ENCODE measurements at regions not wholly inside any gene's neighbourhood (a gene's known extent, or its start where the extent isn't known, plus 50 kb on each side); places are given as distances from the start of the nearest gene placed in this dataset.
"Not testable (repeated sequence)": the region's sequence is repeated elsewhere in the genome, so short reads cannot be mapped to it uniquely, and the experiment has no call there.

DNA sequence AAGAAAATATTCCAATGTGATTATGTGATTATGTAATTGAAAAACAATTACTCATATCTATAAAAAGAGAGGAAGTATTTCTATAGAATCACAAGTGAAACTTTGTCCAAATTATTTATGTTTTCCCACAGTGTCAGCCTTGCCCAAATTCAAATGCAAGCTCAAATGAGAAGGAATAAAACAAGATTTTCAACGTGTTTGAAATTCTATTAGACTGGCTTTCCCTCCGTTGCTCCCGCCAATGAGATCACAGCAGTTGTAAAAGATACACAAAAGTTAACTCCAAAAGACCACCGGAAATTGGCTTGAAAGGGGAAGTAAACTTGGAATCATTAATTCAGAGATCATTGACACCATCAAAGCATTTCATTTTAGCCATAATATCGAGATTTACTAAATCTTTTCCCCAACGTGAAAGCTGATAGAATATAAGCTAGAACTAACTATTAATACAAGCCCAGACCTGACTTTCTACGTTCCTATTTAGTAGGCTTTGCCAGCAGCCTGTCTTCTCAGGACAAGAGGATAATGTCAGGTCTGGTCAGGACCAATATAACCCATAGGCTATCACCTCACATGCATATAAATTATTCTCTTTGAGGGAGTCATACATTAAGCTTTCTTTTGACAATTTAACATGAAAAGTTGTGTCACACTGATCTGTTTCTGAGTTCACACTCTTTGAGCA lies 222.6 kb upstream of the CHAC2 start:
- no peak for DNase-seq (ENCODE audit: extremely low read depth in 1 of 11, low read depth in 9 of 11, low spot score in 4 of 11)

DNA sequence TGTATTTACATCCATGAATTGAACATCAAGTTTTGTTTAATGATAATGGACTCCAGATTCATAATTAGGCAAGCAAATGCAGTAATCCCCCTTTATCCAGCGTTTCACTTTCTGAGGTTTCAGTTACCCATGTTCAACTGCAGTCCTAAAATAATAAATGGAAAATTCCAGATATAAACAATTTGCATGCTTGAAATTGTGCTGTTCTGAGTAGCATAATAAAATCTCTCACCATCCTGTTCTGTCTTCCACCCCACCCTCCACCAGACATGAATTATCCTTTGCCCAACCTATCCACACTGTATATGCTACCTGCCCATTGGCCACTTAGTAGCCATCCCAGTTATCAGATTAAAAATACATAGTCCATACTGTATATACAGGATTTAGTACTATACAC lies 224.5 kb upstream of the CHAC2 start:
- DNase-seq (ENCODE audit: extremely low read depth in 1 of 11, low read depth in 9 of 11, low spot score in 4 of 11) = no peak

DNA sequence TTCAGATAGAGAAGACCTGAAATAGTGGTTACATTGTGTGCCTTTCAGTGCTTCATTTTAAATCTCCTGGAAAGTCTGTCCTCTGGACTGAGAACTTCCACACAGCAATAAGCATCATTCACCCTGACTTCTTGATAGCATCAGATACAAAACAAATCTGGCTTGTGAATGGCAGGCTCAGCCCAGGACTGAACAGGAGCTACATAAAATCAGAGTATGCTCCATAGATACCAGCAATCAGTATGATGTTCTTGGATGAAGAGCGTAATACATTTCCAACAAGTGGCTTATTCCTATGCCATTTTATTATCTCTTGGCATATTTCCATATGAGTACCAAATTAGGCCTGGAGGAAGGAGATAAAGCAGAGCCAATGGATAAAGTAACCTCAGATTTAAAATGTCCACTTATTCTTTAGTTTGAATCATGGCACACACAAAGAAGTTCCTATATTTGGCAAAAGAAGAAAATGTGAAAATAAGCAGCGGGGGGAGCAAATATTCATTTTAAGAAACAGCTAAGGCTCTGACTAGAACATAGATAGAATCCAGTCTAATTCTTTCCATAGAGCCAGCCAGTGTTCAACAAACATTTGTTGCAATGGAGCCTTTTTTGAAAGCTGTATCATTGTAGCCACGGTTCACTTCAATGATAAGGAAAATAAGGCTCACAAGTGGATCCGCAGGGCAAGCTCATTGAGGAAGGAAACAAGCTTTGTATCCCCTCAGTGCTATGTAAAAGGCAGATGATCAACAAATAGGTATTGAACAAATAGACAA lies 230.8 kb upstream of the CHAC2 start:
- no peak for DNase-seq (ENCODE audit: extremely low read depth in 1 of 11, low read depth in 9 of 11, low spot score in 4 of 11)

DNA sequence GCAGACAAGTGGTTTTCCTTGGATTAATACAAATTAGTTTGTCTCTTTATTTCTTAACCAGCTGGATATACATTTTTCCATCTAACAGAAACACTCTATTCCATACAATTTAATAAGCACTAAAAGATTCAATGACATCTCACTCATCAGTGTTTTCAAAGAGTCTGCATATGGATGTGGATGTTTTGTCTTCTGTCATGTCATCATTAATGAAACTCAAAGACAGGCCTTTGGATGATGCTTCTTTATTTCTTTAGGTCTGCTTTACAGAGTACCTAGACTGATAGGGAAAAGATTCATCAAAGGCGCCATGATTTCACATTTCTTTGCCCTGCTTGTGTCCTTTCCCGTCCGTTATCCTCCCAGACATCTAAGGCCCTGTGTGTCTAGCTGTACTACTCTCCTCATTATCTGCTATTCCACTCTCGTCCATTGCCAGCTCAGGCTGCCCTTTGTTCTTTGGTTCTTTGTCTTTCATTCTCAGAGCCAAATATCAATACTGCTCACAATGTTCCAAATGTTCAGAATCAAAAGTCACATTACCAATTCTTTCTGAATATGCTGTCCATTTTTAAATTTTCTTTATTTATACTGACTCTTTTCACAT lies 232.3 kb upstream of the CHAC2 start:
- no peak for DNase-seq (ENCODE audit: extremely low read depth in 1 of 11, low read depth in 9 of 11, low spot score in 4 of 11)

DNA sequence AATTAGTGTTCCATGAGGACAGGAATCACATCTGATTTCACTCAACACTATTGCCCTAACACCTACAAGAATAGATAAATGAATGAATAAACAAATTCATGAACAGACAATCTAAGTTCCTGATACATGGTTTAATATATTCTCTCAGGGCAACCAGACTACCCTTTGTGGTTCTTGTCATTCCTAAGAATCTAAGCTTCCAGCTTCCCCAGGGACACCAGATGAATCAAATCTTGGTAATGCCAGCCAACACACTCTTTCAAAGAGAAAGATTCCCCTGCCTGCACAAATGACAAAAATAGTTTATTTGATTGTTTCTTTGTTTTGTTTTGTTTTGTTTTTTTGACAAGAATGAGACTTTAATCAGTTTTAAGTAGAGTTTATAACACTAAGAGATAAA lies 237.5 kb upstream of the CHAC2 start:
- no peak for DNase-seq (ENCODE audit: extremely low read depth in 1 of 11, low read depth in 9 of 11, low spot score in 4 of 11)

DNA sequence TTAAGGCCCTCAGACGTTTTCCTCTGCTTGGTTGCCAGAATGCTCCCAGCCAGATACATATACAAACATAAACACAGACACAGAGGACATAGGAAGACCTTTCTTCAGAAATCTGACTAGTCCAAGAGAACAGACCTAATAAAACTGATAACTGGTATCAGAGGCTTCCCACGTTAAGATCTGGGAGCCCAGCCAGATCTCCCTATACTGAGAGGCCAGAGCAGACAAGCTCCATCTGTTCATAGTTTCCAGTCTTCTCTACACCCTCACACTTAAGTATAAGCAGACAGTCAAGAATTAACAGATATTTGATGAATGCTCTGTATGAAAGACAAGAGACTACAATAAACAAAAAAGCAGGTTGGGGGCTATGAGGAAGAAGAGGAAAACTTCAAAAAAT lies 240.5 kb upstream of the CHAC2 start:
- DNase-seq (ENCODE audit: extremely low read depth in 1 of 11, low read depth in 9 of 11, low spot score in 4 of 11) = no peak

DNA sequence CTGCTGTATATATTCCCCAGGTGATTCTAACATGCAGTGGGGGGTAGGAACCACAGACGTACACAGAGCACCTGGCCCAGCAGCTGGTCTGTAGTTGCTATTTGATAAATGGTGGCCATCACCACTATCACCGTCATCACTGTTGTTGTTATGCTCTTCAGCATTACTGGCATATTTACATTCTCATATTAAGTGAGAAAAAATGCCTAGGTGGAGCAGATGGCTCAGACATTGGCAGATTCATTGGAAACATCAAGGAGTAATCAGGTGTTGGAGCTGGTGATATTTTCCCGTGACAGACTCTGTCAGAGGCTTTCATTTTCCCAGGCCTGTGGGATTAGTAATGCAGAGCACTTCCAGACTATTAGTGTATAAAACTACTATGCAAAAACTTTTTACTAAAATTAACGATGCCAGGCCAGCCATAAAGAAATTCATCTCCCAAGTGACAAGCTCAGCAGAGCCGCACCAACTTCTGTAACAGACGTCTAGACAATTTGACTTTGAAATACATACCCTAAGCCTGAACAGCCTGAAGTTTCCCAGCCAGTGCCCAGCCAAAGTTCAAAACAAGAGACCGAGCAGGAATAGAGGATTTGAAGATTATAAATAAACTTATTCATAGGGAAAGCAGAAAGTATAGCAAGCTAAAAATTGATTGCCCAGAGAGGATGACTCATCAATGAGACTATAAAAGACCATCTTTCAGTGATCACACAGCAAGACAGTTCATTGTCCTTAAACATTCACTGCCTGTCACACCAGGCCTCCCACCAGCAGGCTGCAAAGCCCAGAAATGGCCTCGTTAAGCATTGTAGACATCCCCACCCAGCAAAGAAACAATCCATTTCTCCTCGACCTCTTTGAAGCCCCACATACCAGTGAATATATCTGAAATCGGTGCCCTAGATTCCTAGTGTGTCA lies 247.4 kb upstream of the CHAC2 start:
- DNase-seq (ENCODE audit: extremely low read depth in 1 of 11, low read depth in 9 of 11, low spot score in 4 of 11) = no peak

DNA sequence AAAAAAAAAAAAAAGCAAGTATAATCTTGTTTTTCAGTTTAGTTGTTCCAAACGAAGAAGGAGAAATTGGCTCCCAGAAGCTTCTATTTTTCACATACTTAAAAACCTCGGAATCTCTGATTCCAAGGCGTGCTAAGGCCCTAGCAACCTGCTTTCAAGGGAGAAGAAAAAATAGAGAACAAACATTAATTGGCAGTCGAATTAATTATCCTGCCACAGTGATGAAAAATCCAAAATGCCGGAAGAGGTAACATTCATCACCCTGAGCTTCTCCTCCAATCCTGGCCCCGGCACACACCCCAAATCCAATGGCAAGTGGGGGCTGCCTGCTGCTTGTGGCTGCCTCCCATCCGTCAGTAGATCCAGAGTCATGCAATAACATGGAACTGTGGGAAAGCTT lies 250.2 kb upstream of the CHAC2 start:
- DNase-seq (ENCODE audit: extremely low read depth in 1 of 11, low read depth in 9 of 11, low spot score in 4 of 11) = no peak

DNA sequence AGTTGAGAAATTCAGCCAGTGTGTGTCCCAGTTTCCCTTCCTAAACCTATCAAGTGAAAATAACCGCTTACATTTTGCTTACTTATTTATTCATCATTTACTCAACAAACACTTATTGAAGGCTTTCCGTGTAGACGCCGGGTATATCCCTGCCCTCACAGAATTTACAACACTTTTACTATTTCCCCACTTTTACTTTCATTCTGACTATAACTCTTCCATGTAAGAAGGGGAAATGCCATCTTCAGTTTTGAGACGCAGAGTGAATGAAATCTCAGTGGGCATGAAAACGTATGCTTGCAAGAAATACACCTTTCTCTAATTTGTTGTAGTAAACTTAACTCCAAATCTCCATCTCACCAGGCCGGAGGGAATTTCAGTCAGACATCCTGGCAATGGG lies 251.0 kb upstream of the CHAC2 start:
- no peak for DNase-seq (ENCODE audit: extremely low read depth in 1 of 11, low read depth in 9 of 11, low spot score in 4 of 11)

DNA sequence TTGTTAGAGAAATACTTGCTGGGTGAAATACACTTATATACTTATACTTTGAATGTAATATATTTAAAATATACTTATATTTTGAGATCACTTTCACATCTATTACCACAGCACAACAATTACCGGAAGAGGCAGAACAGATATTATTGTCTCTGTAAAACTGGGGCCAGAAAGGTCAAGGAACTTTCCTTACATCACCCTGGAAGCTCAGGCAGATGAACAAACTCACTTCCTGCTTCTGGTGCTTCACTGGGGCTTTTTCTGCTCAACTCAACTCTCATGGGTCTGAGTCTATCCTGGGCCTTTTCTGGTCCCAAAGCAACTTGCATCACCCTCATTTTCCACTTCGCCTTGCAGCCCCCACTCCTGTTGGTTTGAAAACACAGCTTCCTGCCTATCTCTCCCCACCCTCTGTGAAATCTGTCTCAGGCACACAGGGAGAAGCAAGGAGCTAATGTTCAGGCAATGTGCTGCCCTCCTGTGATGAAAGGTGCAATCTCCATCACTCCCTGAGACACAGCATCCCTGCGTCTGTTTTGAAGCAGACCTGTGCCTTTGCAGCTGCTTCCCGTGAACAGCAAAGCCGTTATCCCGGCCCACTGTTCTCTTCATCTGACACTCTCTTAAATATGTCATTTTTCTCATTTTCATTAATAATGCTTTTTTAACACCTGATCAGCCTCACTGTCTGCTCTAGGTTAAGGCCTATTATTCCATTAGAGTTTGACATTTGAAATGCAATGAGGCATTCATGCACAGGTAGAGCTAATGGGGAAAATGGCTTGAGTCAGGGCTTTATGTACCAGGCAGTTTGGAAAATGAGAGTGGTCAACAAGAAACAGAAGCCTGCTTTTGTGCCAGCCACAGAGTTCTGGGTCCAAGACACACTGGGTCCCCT lies 251.9 kb upstream of the CHAC2 start:
- DNase-seq (ENCODE audit: extremely low read depth in 1 of 11, low read depth in 9 of 11, low spot score in 4 of 11) = no peak

DNA sequence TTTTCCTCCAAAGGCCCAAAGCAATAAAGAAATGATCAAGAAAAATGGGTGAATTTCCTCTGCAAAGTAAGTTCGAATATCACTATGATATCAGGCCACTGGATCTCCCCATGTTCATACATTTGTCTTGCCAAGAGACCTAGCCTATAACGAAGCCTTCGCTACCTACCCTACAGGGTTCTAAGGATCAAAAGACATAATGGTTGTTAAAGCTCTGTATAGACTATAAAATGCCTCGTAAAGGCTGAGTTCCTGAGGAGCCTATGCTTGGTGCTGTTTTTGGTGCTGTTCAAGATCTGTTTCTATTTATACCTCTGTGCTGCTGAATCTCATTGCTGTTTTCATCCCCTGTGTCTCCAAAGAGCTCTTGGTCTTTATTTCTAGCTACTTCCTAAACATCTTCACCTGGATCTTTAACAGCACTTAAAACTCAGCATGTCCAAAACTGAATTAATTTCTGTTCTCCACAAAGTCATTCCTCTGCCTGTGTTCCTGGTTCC lies 254.4 kb upstream of the CHAC2 start:
- DNase-seq (ENCODE audit: extremely low read depth in 1 of 11, low read depth in 9 of 11, low spot score in 4 of 11) = no peak

DNA sequence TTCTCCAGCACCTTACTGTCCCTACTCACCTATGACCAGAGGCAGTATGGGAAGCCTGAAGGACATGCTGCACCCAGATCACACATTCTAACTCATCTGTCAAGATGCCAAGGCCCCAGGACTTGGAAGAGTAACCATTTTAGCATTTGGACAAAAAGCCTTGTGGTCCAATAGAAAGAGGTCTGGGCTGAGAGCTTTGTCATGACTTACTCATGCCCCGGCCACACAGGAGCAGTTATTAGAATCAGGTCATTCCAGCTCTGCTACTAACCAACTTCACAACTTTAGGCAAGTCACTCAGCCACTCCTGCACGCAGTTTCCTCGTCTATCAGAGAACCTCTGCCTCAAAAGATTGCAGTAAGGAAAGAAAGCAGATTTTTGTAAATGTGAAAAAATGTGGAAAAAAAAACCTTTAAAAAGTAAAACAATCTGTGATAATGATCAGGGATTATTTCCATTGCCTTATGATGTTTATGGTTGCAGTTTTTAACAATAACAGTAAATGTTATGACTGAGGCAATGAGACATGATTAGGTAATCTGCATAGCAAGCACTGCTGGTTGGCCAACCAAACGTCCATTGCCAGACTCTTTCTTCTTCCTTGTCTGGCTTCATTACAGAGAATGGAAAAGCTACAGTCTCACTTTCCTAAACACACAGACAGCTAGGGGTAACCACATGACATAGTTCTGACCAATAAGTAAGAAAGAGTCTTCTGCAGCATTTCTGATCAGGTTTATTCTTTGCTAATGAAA lies 255.4 kb upstream of the CHAC2 start:
- DNase-seq (ENCODE audit: extremely low read depth in 1 of 11, low read depth in 9 of 11, low spot score in 4 of 11) = no peak

DNA sequence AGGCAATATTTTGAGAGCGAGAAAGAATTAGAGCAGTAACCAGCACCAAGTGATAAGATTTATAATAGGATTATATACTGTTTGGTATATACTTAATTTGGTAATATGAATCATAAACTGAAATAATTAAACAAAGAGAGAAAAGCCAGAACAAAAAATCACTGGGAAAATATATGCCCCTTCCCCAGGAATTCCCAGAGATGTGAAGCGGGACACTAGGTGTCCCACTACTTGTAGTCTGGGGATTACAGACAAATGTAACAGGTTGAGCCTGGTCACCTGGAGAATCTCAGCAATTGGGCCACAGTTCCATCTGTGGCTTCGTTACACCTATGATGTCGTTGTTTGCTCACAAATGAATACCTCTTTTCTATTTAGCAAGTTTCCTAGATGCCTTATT lies 256.1 kb upstream of the CHAC2 start:
- DNase-seq (ENCODE audit: extremely low read depth in 1 of 11, low read depth in 9 of 11, low spot score in 4 of 11) = no peak

DNA sequence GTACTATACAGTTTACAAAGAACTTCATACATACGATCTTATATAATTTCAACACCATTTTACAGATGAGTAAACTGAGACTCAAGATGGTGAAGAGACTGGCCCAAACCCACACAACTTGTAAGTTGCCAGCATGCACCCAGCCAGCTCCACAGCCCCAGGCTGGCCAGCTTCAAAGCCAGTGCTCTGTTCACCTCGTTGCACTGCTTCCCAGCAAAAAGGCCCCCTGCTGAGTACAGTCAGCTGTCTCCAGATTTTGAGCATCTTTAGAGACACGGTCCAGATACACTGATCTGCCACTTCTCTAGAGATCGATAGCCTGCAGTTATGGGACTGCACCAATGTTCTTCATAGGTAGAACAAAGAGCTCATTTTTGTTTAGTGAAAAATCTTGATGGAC lies 257.2 kb upstream of the CHAC2 start:
- DNase-seq (ENCODE audit: extremely low read depth in 1 of 11, low read depth in 9 of 11, low spot score in 4 of 11) = no peak

DNA sequence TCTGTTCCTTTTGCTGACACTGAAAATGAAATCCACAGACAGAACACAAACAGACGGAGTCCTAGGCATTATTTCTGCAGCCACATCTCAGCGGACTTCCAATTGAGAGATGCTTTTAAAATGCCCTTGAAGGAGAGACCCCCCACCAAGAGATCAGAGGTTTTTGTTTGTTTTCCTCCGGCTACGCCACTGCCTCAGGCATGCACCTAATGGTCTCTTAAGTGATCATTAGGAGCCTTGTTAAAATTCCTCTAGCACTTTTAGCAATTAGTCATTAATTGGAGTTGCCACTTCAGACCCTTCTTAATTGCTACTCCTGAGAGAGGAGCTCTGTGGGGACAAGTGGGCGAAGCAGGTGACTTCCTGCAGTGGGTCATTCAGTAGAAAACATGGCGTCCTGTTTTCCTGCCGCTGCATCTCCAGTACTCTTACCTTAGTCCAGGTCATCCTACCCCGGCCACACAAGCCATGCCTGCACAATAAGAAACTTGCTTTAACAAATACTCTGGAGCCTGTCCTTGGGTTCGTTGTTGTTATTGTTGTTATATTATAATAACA lies 257.7 kb upstream of the CHAC2 start:
- no peak for DNase-seq (ENCODE audit: extremely low read depth in 1 of 11, low read depth in 9 of 11, low spot score in 4 of 11)

DNA sequence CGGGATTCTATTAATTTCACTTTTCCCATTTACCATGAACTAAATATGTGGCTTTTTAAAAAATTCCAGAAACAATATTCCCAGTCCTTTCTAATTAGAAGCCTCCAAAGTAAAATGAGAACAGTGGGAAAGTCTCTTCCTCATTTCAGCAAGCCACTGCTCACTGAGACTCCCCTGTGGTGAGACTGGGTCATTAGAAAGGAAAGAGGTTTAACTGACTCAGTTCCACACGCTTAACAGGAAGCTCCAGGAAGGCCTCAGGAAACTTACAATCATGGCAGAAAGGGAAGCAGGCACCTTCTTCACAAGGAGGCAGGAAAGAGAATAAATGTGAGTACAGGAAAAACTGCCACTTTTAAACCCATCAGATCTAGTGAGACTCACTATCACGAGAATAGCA lies 258.9 kb upstream of the CHAC2 start:
- no peak for DNase-seq (ENCODE audit: extremely low read depth in 1 of 11, low read depth in 9 of 11, low spot score in 4 of 11)

DNA sequence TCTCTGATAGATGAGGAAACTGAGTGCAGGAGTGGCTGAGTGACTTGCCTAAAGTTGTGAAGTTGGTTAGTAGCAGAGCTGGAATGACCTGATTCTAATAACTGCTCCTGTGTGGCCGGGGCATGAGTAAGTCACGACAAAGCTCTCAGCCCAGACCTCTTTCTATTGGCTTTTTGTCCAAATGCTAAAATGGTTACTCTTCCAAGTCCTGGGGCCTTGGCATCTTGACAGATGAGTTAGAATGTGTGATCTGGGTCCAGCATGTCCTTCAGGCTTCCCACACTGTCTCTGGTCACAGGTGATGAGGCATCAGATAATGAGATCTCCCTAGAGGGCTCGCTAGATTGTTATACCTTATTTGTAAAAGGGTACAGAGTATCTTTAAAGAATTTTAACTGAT lies 260.5 kb upstream of the CHAC2 start:
- DNase-seq (ENCODE audit: extremely low read depth in 1 of 11, low read depth in 9 of 11, low spot score in 4 of 11) = not testable (repeated sequence)

All from renal cortex interstitium (tissue), 11 donors.